ENCODE measurements at regions not wholly inside any gene's neighbourhood (a gene's known extent, or its start where the extent isn't known, plus 50 kb on each side); places are given as distances from the start of the nearest gene placed in this dataset.

GRCh38 chr1:119226321-119226720, 85.9 kb upstream of the WARS2 start:
- intact Hi-C loops (cut with micrococcal nuclease) = no loop called here
- H3K36me3 Mint-ChIP-seq = peaks cover 0 to 24% (median 15%) of the 10 kb centered on the region in 5 donors
- H3K27ac Mint-ChIP-seq = no peak overlapping the region
- Histone ChIP-seq H3K27me3 (ENCODE audit: control insufficient read depth in 2 of 2, insufficient read depth in 2 of 2, low read length in 2 of 2) (no peaks in the 10 kb centered on the region), H3K4me3 (ENCODE audit: low read length) (no peak overlapping the region), H3K27ac (ENCODE audit: low read depth, low read length) (no peak overlapping the region), H3K36me3 (ENCODE audit: control insufficient read depth in 2 of 3, insufficient read depth in 3 of 3, low read length in 3 of 3) (no peaks in the 10 kb centered on the region), H3K9me3 (ENCODE audit: control insufficient read depth in 2 of 3, low read length in 3 of 3) (no peaks in the 10 kb centered on the region), H3K4me1 (ENCODE audit: control insufficient read depth in 2 of 2, insufficient read depth in 2 of 2, low read length in 2 of 2) (no peaks in the 10 kb centered on the region)
- no peaks in the 10 kb centered on the region for H3K4me1 Mint-ChIP-seq
- no peaks in the 10 kb centered on the region for H3K9me3 Mint-ChIP-seq
- CTCF ChIA-PET = no interaction called here
- no peak overlapping the region for H3K4me3 Mint-ChIP-seq
- no peak for ATAC-seq
- no peak for DNase-seq
- no peaks in the 10 kb centered on the region for H3K27me3 Mint-ChIP-seq
- POLR2A ChIA-PET = no interaction called here

- Mint-ChIP-seq H3K9me3 (no peaks in the 10 kb centered on the region), H3K27me3 (no peaks in the 10 kb centered on the region), H3K4me3 (no peak overlapping the region), H3K36me3 (peaks cover 0 to 29% (median 14%) of the 10 kb centered on the region in 5 donors), H3K4me1 (no peaks in the 10 kb centered on the region), H3K27ac (no peak overlapping the region)
- CTCF ChIA-PET = no interaction called here
- Histone ChIP-seq H3K36me3 (ENCODE audit: control insufficient read depth in 2 of 3, insufficient read depth in 3 of 3, low read length in 3 of 3) (no peaks in the 10 kb centered on the region), H3K27ac (ENCODE audit: low read depth, low read length) (no peak overlapping the region), H3K9me3 (ENCODE audit: control insufficient read depth in 2 of 3, low read length in 3 of 3) (no peaks in the 10 kb centered on the region), H3K4me3 (ENCODE audit: low read length) (no peak overlapping the region), H3K27me3 (ENCODE audit: control insufficient read depth in 2 of 2, insufficient read depth in 2 of 2, low read length in 2 of 2) (no peaks in the 10 kb centered on the region), H3K4me1 (ENCODE audit: control insufficient read depth in 2 of 2, insufficient read depth in 2 of 2, low read length in 2 of 2) (no peaks in the 10 kb centered on the region)
- intact Hi-C loops (cut with micrococcal nuclease) = no loop called here
- DNase-seq (no peak), ATAC-seq (no peak)
- POLR2A ChIA-PET = no interaction called here
Observed at GRCh38 chr1:119226913-119227312, 86.5 kb upstream of the WARS2 start.

GRCh38 chr1:119227456-119227855, 87.0 kb upstream of the WARS2 start:
- Histone ChIP-seq H3K9me3 (ENCODE audit: control insufficient read depth in 2 of 3, low read length in 3 of 3) (no peaks in the 10 kb centered on the region), H3K36me3 (ENCODE audit: control insufficient read depth in 2 of 3, insufficient read depth in 3 of 3, low read length in 3 of 3) (no peaks in the 10 kb centered on the region), H3K27me3 (ENCODE audit: control insufficient read depth in 2 of 2, insufficient read depth in 2 of 2, low read length in 2 of 2) (no peaks in the 10 kb centered on the region), H3K4me3 (ENCODE audit: low read length) (no peak overlapping the region), H3K27ac (ENCODE audit: low read depth, low read length) (no peak overlapping the region), H3K4me1 (ENCODE audit: control insufficient read depth in 2 of 2, insufficient read depth in 2 of 2, low read length in 2 of 2) (no peaks in the 10 kb centered on the region)
- CTCF ChIA-PET = no interaction called here
- no peaks in the 10 kb centered on the region for H3K9me3 Mint-ChIP-seq
- no peaks in the 10 kb centered on the region for H3K27me3 Mint-ChIP-seq
- no peak overlapping the region for H3K4me3 Mint-ChIP-seq
- H3K4me1 Mint-ChIP-seq = no peaks in the 10 kb centered on the region
- intact Hi-C loops (cut with micrococcal nuclease) = no loop called here
- peaks cover 0 to 24% (median 9%) of the 10 kb centered on the region in 5 donors for H3K36me3 Mint-ChIP-seq
- peak overlapping the region in 1 of 9 donors; percentile 53 for H3K27ac Mint-ChIP-seq
- DNase-seq (no peak), ATAC-seq (no peak)
- POLR2A ChIA-PET = no interaction called here

- DNase-seq (no peak), ATAC-seq (no peak)
- Mint-ChIP-seq H3K27me3 (no peaks in the 10 kb centered on the region), H3K36me3 (peaks cover 0 to 28% (median 4%) of the 10 kb centered on the region in 5 donors), H3K4me3 (no peak overlapping the region), H3K27ac (no peak overlapping the region), H3K4me1 (no peaks in the 10 kb centered on the region), H3K9me3 (peaks cover 0 to 3% (median 0%) of the 10 kb centered on the region in 11 donors)
- Histone ChIP-seq H3K4me1 (ENCODE audit: control insufficient read depth in 2 of 2, insufficient read depth in 2 of 2, low read length in 2 of 2) (no peaks in the 10 kb centered on the region), H3K9me3 (ENCODE audit: control insufficient read depth in 2 of 3, low read length in 3 of 3) (no peaks in the 10 kb centered on the region), H3K4me3 (ENCODE audit: low read length) (no peak overlapping the region), H3K27me3 (ENCODE audit: control insufficient read depth in 2 of 2, insufficient read depth in 2 of 2, low read length in 2 of 2) (no peaks in the 10 kb centered on the region), H3K36me3 (ENCODE audit: control insufficient read depth in 2 of 3, insufficient read depth in 3 of 3, low read length in 3 of 3) (no peaks in the 10 kb centered on the region), H3K27ac (ENCODE audit: low read depth, low read length) (no peak overlapping the region)
- intact Hi-C loops (cut with micrococcal nuclease) = no loop called here
- CTCF ChIA-PET = no interaction called here
- POLR2A ChIA-PET = no interaction called here
Observed at GRCh38 chr1:119228335-119229080, 88.1 kb upstream of the WARS2 start.

- Mint-ChIP-seq H3K27me3 (no peaks in the 10 kb centered on the region), H3K27ac (no peak overlapping the region), H3K4me1 (no peaks in the 10 kb centered on the region), H3K36me3 (peaks cover 0 to 40% (median 20%) of the 10 kb centered on the region in 5 donors), H3K4me3 (no peak overlapping the region), H3K9me3 (peaks cover 0 to 5% (median 0%) of the 10 kb centered on the region in 11 donors)
- CTCF ChIA-PET = no interaction called here
- H3K4me1 ChIP-seq (ENCODE audit: control insufficient read depth in 2 of 2, insufficient read depth in 2 of 2, low read length in 2 of 2) = no peaks in the 10 kb centered on the region
- no peaks in the 10 kb centered on the region for H3K9me3 ChIP-seq (ENCODE audit: control insufficient read depth in 2 of 3, low read length in 3 of 3)
- no peak overlapping the region for H3K4me3 ChIP-seq (ENCODE audit: low read length)
- POLR2A ChIA-PET = no interaction called here
- no peaks in the 10 kb centered on the region for H3K36me3 ChIP-seq (ENCODE audit: control insufficient read depth in 2 of 3, insufficient read depth in 3 of 3, low read length in 3 of 3)
- intact Hi-C loops (cut with micrococcal nuclease) = no loop called here
- DNase-seq (no peak), ATAC-seq (no peak)
- no peak overlapping the region for H3K27ac ChIP-seq (ENCODE audit: low read depth, low read length)
- no peaks in the 10 kb centered on the region for H3K27me3 ChIP-seq (ENCODE audit: control insufficient read depth in 2 of 2, insufficient read depth in 2 of 2, low read length in 2 of 2)
Observed at GRCh38 chr1:119235120-119235519, 94.7 kb upstream of the WARS2 start.

- peaks cover 0 to 17% (median 0%) of the 10 kb centered on the region in 5 donors for H3K36me3 Mint-ChIP-seq
- ChIA-PET CTCF (interaction anchor here (0.6 kb wide), 1 partner anchor 206 kb away, joined by 3 read pairs; no protein-coding TSS in a partner anchor), POLR2A (no interaction called here)
Observed at GRCh38 chr1:119245881-119246280, 105.4 kb upstream of the WARS2 start.

GRCh38 chr1:119249283-119249682, 108.8 kb upstream of the WARS2 start:
- CTCF ChIA-PET = no interaction called here

More at GRCh38 chr1:119245881-119246280, 105.4 kb upstream of the WARS2 start:
- Histone ChIP-seq H3K9me3 (ENCODE audit: control insufficient read depth in 2 of 3, low read length in 3 of 3) (no peaks in the 10 kb centered on the region), H3K27me3 (ENCODE audit: control insufficient read depth in 2 of 2, insufficient read depth in 2 of 2, low read length in 2 of 2) (no peaks in the 10 kb centered on the region), H3K4me3 (ENCODE audit: low read length) (no peak overlapping the region), H3K27ac (ENCODE audit: low read depth, low read length) (no peak overlapping the region), H3K4me1 (ENCODE audit: control insufficient read depth in 2 of 2, insufficient read depth in 2 of 2, low read length in 2 of 2) (no peaks in the 10 kb centered on the region), H3K36me3 (ENCODE audit: control insufficient read depth in 2 of 3, insufficient read depth in 3 of 3, low read length in 3 of 3) (no peaks in the 10 kb centered on the region)
- Mint-ChIP-seq H3K4me3 (no peak overlapping the region), H3K9me3 (no peaks in the 10 kb centered on the region), H3K4me1 (no peaks in the 10 kb centered on the region), H3K27ac (no peak overlapping the region), H3K27me3 (no peaks in the 10 kb centered on the region)
- ATAC-seq (no peak), DNase-seq (no peak)
- intact Hi-C loops (cut with micrococcal nuclease) = no loop called here

More at GRCh38 chr1:119249283-119249682, 108.8 kb upstream of the WARS2 start:
- POLR2A ChIA-PET = no interaction called here
- Histone ChIP-seq H3K9me3 (ENCODE audit: control insufficient read depth in 2 of 3, low read length in 3 of 3) (no peaks in the 10 kb centered on the region), H3K4me1 (ENCODE audit: control insufficient read depth in 2 of 2, insufficient read depth in 2 of 2, low read length in 2 of 2) (no peaks in the 10 kb centered on the region), H3K36me3 (ENCODE audit: control insufficient read depth in 2 of 3, insufficient read depth in 3 of 3, low read length in 3 of 3) (no peaks in the 10 kb centered on the region), H3K27me3 (ENCODE audit: control insufficient read depth in 2 of 2, insufficient read depth in 2 of 2, low read length in 2 of 2) (no peaks in the 10 kb centered on the region), H3K4me3 (ENCODE audit: low read length) (no peak overlapping the region), H3K27ac (ENCODE audit: low read depth, low read length) (no peak overlapping the region)
- Mint-ChIP-seq H3K27me3 (no peaks in the 10 kb centered on the region), H3K36me3 (peaks cover 0 to 17% (median 0%) of the 10 kb centered on the region in 5 donors), H3K4me3 (no peak overlapping the region), H3K27ac (no peak overlapping the region), H3K4me1 (no peaks in the 10 kb centered on the region), H3K9me3 (peaks cover 0 to 1% (median 0%) of the 10 kb centered on the region in 11 donors)
- no peak for DNase-seq
- ATAC-seq = no peak
- intact Hi-C loops (cut with micrococcal nuclease) = no loop called here

All from naive thymus-derived CD4-positive, alpha-beta T cell (primary cell).